Activated CD4-positive, alpha-beta T cell treated with anti-CD3 and anti-CD28 coated beads, Interleukin-2, Interleukin-4, amounts not matched to agents 100 ng/mL and 50 ng/mL, durations not matched to agents 16 hours and 8 hours (primary cell): ENCODE measurements at regions not wholly inside any gene's neighbourhood (a gene's known extent, or its start where the extent isn't known, plus 50 kb on each side); places are given as distances from the start of the nearest gene placed in this dataset.

Source experiments
- DNase-seq: peaks from one replicate; pipeline ENCODE4 v3.0.0-alpha.2; 2020; ENCODE audit warnings: low spot score

DNA sequence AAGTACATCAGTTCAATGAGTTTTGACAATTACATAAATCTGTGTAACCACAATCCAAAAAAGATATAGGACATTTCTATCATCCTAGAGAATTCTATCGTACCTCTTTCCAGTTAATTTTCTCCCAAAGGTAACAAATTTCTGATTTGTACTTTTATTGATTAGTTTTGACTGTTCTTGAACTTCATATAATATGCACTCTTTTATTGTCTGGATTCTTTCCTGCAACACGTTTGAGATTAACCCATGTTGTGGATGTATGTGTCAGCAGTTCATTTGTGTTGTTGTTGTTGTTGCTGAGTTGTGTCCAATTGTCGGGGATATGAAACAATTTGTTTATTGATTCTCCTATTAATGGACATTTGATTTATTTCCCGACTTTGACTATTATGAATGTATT, 145.9 kb upstream of the WDR11 start:
- DNase-seq, result no peak

DNA sequence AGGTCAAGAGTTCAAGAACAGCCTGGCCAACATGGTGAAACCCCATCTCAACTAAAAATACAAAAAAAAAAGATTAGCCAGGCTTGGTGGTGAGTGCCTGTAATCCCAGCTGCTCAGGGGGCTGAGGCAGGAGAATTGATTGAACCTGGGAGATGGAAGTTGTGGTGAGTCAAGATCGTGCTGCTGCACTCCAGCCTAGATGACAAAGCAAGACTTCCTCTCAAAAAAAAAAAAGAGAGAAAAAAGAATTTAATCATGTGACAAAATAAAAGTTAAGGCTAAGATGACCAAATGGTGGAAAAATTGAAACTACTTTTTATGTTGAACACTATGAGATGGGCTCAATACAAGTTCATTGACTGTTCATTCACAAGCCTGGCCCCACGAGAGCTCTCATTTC, 141.1 kb upstream of the WDR11 start:
- no peak for DNase-seq

DNA sequence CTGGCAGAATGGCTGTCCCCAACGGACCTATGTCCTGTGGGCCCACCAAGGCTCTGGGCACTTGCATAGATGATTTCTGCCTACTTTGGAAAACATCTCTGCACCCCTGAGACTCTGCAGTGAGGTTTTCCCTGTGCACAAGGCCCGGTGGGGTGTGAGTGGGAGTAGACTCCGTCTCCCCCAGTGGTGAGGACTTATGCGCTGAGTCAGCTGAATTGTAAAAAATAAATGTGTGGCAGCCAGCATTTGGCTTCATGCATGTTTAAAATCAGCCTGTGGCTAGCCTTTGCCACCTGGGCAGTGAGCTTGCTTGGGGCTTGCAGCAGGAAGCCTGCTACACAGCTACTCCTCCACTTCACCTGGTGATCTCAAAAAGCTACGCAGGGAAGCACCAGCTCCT, 139.3 kb upstream of the WDR11 start:
- DNase-seq, result no peak

DNA sequence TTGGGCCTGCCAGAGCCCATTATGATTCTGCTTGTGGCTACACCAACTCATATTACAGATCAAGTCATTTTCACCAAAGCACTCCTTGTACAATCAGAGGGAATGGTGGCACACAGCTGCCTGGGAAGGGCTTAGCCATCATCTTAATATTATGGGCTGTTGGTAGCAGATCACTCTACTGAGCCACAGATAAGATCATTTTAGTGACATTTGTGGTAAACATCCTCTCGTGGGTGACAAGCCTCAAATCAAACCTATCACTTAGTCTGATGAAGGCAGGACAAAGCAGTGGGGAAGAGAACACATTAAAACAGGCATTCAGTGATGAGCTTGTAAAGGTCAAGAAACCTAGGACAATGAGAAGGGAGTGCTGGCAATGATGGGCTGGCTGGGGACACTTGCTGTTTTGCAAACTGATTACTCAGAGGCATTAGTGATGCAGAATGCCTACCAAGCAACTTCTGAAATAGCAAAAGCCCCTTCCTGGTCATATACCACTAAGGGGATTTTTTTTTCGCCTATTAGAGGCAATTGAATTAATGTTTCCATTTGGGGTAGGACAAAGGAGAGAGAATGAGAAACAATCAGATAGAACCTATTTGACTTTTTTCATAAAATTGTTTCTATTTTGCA, 137.5 kb upstream of the WDR11 start:
- DNase-seq, result no peak

DNA sequence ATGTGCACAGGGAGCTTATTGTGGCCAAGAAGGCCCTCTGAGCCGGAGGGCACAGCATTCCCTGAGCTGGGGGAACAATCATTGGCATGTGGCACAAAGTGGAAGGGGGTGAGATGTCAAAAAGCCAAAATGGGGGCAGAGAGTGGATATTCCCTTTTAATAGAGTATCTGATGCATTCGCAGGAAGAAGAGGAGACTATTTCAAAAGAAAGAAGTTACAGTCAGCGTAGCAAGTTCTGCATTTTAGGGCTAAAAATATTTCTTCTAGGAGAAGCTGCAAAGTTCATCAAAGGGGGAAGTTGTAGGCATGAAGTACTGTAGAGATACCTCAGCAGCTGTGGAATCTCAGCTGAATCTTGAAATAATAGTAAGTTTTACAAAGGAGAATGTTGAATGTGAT, 136.0 kb upstream of the WDR11 start:
- no peak for DNase-seq

GRCh38 chr10:120719333-120719732, 131.8 kb upstream of the WDR11 start:
- DNase-seq, result no peak

DNA sequence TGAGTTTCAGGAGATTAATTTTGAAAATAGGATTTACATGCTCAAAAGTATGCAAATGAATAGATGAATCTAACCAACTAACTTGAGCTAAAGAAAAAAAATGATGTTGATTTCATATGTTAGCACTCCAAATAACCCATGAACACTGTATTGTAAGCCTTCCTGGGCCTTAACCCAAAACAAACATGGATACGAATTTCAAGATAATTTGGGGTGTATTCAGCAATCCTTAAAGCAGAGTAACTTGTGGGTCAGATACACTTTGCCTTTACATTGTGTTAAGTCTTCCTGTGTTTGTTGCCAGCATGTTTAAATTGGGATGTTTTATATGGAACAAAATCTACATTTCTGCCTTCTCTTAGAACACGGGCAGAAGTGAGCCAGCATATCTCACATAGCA, 124.2 kb upstream of the WDR11 start:
- no peak for DNase-seq

- DNase-seq, result no peak
Observed at GRCh38 chr10:120729547-120729946, 121.6 kb upstream of the WDR11 start.

DNA sequence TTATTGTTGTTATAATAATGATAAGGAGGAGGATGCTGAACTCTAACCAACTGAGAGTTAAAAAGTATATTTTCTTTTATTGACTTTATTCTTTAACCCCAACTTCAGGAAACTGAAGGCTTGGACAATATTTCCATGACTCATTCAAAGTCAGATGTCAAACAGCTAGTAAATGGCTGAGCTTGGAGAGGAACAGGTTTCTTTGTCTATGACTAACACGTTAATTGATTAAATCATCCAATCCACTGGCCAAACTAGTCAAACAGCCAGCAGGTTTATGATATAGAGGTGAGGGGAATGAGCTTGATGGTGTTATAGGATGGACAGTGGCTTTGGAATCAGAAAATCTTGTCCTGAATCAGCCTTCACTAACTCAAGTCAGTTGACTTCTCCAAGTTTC, 119.1 kb upstream of the WDR11 start:
- DNase-seq, result no peak

- DNase-seq, result no peak
Observed at GRCh38 chr10:120732643-120733313, 118.4 kb upstream of the WDR11 start.

- DNase-seq, result no peak
Observed at GRCh38 chr10:120734483-120735078, 116.6 kb upstream of the WDR11 start.

GRCh38 chr10:120735315-120735714, 115.8 kb upstream of the WDR11 start:
- DNase-seq, result no peak

DNA sequence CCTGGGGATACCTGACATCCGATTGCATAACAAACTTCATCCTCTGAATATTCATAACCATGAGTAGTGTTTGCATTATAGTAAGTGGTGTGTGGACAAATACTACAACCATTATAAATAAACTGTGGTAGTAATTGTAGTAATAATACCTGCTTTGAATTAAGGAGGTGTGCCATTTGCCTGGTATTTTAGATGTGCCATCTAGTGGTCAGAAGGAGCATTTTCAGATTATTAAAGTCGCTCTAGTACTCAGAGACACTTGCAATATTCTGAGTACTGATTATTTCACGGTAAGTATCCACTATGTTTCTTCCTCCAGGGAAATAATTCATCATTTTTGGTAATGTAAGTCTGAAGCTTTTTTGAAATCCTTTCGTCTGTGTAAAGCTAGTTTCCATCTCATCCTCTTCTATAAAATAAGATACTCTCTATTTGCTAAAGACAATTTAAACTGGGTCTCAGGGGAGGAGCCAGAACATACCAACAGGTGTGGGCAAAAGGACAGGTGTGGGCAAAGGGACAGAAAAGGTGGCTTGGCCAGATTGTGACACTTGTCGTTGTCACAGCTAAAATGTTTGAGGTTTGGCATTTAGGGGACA, 115.3 kb upstream of the WDR11 start:
- peak; percentile 17 for DNase-seq

- no peak for DNase-seq
Observed at GRCh38 chr10:120736377-120736776, 114.8 kb upstream of the WDR11 start.

GRCh38 chr10:120738658-120739057, 112.5 kb upstream of the WDR11 start:
- no peak for DNase-seq

GRCh38 chr10:120741396-120741795, 109.8 kb upstream of the WDR11 start:
- DNase-seq, result no peak

- no peak for DNase-seq
Observed at GRCh38 chr10:120742373-120742772, 108.8 kb upstream of the WDR11 start.

GRCh38 chr10:120744040-120744439, 107.1 kb upstream of the WDR11 start:
- no peak for DNase-seq

GRCh38 chr10:120746001-120746777, 105.0 kb upstream of the WDR11 start:
- no peak for DNase-seq

- no peak for DNase-seq
Observed at GRCh38 chr10:120748519-120748918, 102.6 kb upstream of the WDR11 start.

DNA sequence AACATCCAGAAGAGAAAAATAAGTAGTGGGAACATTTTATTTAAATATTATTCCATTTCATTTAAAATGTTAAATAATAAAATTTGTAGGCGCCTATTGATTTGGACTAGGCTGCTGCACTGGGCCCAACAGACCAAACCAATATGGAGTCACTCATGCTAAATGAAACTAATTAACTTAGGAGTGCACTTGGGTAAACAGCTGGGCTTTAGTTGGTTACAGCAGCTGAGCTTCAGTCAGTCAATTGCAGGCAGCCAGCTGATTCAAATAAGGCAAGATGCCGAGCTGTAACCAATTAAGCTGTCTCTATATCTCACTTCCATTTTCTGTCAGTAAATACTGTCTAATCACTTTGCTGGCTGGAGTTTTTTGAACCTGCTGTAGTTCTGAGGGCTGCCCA, 102.1 kb upstream of the WDR11 start:
- DNase-seq, result no peak

DNA sequence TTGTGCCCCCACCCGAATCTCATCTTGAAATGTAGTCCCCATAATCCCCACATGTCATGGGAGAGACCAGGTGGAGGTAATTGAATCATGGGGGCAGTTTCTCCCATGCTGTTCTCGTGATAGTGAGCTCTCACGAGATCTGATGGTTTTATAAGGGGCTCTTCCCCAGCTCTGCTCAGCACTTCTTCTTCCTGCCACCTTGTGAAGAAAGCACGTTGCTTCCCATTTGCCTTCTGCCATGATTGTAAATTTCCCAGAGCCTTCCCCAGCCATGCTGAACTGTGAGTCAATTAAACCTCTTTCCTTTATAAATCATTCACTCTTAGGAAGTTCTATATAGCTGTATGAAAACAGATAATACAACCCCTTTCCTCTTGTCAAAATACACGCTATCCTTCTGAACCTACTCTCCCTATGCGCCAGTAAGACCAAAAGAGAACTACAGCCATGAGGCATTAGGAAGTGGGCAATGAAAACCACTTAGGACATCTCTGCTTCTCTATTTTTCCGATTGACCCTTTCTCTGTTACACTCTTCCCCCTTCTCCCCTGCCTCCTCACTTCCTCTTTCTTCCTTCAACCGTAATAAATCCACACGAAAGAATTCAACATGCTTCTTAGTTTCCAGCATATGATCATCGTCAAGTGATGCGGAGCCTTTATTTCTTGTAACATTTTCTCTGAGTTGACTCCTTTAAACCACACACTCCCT, 101.2 kb upstream of the WDR11 start:
- DNase-seq, result no peak
